ENCODE measurements at regions not wholly inside any gene's neighbourhood (a gene's known extent, or its start where the extent isn't known, plus 50 kb on each side); places are given as distances from the start of the nearest gene placed in this dataset.

DNA sequence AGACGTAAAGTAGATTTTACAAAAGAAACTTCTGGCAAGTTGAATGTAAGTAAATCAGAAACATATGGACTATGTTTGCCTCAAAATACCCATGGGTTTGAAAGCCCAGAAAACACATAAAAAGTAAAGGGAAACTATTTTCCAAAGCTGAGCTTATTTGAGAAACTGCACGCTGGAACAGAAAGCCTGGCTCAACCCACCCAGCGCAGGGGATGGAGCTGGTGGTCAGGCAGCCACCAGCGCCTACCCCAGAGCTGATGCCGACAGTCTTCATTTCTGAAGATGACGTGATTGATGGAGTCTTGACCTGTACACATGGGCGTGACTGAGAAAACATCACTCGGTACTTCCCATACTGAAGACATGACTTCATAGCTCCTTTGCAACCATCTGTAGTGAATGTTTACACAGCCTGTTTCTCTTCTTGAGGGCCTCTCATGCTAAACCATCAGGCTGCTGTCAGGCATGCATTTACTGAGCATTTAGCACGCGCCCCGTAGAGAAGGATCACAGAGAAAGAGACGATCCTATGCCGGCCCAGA lies 232.6 kb upstream of the AUTS2 start (continued):
- TF ChIP-seq ZXDB (tag by site-specific recombination; IDR thresholded peaks at IDR 0.05) = peak; percentile 45; the same call in 1 of the 2 replicates

DNA sequence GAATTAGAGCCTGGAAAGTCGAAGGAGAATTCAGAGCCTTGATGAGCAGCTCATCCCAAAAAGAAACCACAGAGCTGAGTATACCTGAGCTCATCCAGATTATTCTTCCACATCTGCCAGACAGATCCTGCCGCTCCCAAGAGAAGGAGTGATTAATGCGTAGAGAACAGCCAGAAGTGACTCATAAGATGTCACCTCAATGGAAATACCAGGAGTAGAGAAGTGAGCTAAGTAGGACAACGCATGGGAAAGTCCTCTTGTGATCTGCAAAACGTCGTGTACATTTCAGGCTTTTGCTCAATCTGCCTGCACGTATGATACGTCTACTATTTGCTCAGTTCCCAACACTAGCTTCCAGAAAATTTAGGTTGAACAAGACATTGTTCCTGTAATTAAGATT lies 230.5 kb upstream of the AUTS2 start:
- POLR2A ChIA-PET = no interaction called here

DNA sequence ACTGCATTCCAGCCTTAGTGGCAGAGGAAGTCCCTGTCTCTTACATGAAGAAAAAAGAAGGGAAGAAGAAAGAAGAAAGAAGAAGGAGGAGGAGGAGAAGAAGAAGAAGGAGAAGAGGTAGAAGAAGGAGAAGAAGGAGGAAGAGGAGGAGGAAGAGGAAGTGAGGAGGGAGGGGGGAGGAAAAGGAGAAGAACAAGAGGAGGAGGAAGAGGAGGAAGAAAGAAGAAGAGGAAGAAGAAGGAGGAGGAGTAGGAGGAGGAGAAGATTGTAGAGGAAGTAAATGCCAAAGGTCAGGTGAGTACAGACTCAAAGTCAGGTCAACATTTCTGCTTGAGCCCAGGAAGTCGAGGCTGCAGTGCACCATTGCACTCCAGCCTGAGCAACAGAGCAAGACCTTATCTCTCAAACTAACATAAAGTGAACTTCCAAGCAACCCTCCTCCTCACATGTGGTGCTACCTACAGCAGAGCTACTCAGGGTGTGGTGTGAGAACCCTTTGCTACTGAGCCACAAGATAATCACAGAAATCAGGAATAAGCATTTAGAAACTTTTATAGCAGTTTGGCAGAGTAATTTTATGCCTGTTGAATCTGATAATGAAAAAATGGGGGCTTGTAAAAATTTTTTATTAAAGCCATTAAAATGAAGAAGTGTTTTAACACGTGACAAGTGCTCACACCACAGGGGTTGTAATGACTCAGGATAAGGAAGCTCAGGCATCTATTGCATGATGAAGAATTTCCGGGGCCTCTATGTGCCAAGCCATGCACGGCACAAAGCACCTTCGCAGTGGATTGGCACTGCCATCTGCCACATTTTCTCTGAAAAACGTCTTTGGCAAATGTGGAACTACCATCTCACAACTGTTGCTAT lies 224.9 kb upstream of the AUTS2 start:
- H3K4me1 ChIP-seq (ENCODE audit: control insufficient read depth, insufficient read depth, low read length) = 0 out of 2 replicates have a peak, but pooled peaks cover 4% of the 10 kb centered on the region
- ChIA-PET POLR2A (no interaction called here), CTCF (interaction anchor here (0.6 to 0.7 kb wide), 2 partner anchors 111 to 175 kb away, joined by 3 read pairs; no protein-coding TSS in a partner anchor)
- no peaks in the 10 kb centered on the region for H3K9me3 ChIP-seq (ENCODE audit: control insufficient read depth, insufficient read depth, low read depth, low read length)
- H3K36me3 ChIP-seq (ENCODE audit: control insufficient read depth in 2 of 2, insufficient read depth in 1 of 2, low read length in 2 of 2) = no peaks in the 10 kb centered on the region
- H3K27ac ChIP-seq (ENCODE audit: extremely low read depth, low read depth, low read length) = peak overlapping the region; percentile 41
- H3K4me3 ChIP-seq (ENCODE audit: low read depth, low read length) = no peak overlapping the region
- TF ChIP-seq ZSCAN30 (tag by site-specific recombination; IDR thresholded peaks at IDR 0.05) = peak; percentile 53; the same call in 1 of the 2 replicates
- 0 out of 2 replicates have a peak, but pooled peaks have one; percentile 35 for TF ChIP-seq ZBTB20 (tag by site-specific recombination; IDR thresholded peaks at IDR 0.05)
- TF ChIP-seq, protein P1, sequence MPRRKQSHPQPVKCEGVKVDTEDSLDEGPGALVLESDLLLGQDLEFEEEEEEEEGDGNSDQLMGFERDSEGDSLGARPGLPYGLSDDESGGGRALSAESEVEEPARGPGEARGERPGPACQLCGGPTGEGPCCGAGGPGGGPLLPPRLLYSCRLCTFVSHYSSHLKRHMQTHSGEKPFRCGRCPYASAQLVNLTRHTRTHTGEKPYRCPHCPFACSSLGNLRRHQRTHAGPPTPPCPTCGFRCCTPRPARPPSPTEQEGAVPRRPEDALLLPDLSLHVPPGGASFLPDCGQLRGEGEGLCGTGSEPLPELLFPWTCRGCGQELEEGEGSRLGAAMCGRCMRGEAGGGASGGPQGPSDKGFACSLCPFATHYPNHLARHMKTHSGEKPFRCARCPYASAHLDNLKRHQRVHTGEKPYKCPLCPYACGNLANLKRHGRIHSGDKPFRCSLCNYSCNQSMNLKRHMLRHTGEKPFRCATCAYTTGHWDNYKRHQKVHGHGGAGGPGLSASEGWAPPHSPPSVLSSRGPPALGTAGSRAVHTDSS (tag by site-specific recombination; IDR thresholded peaks at IDR 0.05) = peak; percentile 91
- TF ChIP-seq, protein P2, sequence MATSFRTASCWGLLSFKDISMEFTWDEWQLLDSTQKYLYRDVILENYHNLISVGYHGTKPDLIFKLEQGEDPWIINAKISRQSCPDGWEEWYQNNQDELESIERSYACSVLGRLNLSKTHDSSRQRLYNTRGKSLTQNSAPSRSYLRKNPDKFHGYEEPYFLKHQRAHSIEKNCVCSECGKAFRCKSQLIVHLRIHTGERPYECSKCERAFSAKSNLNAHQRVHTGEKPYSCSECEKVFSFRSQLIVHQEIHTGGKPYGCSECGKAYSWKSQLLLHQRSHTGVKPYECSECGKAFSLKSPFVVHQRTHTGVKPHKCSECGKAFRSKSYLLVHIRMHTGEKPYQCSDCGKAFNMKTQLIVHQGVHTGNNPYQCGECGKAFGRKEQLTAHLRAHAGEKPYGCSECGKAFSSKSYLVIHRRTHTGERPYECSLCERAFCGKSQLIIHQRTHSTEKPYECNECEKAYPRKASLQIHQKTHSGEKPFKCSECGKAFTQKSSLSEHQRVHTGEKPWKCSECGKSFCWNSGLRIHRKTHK (tag by site-specific recombination; IDR thresholded peaks at IDR 0.05) = no peak
- peak; percentile 84 for TF ChIP-seq EGR2 (tag by site-specific recombination; IDR thresholded peaks at IDR 0.05; ENCODE audit: low read depth)
- no peak for TF ChIP-seq ZFP69B (tag by site-specific recombination; IDR thresholded peaks at IDR 0.05)
- TF ChIP-seq ZNF843 (tag by site-specific recombination; IDR thresholded peaks at IDR 0.05) = peak; percentile 39; the same call in 1 of the 2 replicates
- peak; percentile 65 for TF ChIP-seq ZFHX2 (tag by site-specific recombination; conservative IDR thresholded peaks at IDR 0.05)
- 0 out of 2 replicates have a peak, but pooled peaks have one; percentile 22 for TF ChIP-seq ZIC2 (tag by site-specific recombination; IDR thresholded peaks at IDR 0.05)
- TF ChIP-seq, protein P3, sequence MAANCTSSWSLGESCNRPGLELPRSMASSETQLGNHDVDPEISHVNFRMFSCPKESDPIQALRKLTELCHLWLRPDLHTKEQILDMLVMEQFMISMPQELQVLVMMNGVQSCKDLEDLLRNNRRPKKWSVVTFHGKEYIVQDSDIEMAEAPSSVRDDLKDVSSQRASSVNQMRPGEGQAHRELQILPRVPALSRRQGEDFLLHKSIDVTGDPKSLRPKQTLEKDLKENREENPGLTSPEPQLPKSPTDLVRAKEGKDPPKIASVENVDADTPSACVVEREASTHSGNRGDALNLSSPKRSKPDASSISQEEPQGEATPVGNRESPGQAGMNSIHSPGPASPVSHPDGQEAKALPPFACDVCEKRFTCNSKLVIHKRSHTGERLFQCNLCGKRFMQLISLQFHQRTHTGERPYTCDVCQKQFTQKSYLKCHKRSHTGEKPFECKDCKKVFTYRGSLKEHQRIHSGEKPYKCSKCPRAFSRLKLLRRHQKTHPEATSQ (tag by site-specific recombination; IDR thresholded peaks at IDR 0.05) = no peak
- TF ChIP-seq, protein P4, sequence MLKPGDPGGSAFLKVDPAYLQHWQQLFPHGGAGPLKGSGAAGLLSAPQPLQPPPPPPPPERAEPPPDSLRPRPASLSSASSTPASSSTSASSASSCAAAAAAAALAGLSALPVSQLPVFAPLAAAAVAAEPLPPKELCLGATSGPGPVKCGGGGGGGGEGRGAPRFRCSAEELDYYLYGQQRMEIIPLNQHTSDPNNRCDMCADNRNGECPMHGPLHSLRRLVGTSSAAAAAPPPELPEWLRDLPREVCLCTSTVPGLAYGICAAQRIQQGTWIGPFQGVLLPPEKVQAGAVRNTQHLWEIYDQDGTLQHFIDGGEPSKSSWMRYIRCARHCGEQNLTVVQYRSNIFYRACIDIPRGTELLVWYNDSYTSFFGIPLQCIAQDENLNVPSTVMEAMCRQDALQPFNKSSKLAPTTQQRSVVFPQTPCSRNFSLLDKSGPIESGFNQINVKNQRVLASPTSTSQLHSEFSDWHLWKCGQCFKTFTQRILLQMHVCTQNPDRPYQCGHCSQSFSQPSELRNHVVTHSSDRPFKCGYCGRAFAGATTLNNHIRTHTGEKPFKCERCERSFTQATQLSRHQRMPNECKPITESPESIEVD (tag by site-specific recombination; IDR thresholded peaks at IDR 0.05) = peak; percentile 73
- 0 out of 2 replicates have a peak, but pooled peaks have one; percentile 23 for TF ChIP-seq ZSCAN16 (tag by site-specific recombination; IDR thresholded peaks at IDR 0.05)

More for the DNA sequence above, 230.5 kb upstream of the AUTS2 start:
- no peak overlapping the region for H3K4me3 ChIP-seq (ENCODE audit: low read depth, low read length)
- no peaks in the 10 kb centered on the region for H3K36me3 ChIP-seq (ENCODE audit: control insufficient read depth in 2 of 2, insufficient read depth in 1 of 2, low read length in 2 of 2)
- TF ChIP-seq SP7 (tag by site-specific recombination; IDR thresholded peaks at IDR 0.05) = peak; percentile 37; the same call in 1 of the 2 replicates
- TF ChIP-seq ZNF24 (tag by site-specific recombination; IDR thresholded peaks at IDR 0.05) = no peak
- TF ChIP-seq ZNF335 (tag by site-specific recombination; conservative IDR thresholded peaks at IDR 0.05) = no peak
- TF ChIP-seq, protein P5, sequence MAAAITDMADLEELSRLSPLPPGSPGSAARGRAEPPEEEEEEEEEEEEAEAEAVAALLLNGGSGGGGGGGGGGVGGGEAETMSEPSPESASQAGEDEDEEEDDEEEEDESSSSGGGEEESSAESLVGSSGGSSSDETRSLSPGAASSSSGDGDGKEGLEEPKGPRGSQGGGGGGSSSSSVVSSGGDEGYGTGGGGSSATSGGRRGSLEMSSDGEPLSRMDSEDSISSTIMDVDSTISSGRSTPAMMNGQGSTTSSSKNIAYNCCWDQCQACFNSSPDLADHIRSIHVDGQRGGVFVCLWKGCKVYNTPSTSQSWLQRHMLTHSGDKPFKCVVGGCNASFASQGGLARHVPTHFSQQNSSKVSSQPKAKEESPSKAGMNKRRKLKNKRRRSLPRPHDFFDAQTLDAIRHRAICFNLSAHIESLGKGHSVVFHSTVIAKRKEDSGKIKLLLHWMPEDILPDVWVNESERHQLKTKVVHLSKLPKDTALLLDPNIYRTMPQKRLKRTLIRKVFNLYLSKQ (tag by site-specific recombination; IDR thresholded peaks at IDR 0.05; ENCODE audit: borderline replicate concordance) = no peak
- TF ChIP-seq MZF1 (tag by site-specific recombination; IDR thresholded peaks at IDR 0.05; ENCODE audit: borderline replicate concordance) = no peak
- TF ChIP-seq, protein P6, sequence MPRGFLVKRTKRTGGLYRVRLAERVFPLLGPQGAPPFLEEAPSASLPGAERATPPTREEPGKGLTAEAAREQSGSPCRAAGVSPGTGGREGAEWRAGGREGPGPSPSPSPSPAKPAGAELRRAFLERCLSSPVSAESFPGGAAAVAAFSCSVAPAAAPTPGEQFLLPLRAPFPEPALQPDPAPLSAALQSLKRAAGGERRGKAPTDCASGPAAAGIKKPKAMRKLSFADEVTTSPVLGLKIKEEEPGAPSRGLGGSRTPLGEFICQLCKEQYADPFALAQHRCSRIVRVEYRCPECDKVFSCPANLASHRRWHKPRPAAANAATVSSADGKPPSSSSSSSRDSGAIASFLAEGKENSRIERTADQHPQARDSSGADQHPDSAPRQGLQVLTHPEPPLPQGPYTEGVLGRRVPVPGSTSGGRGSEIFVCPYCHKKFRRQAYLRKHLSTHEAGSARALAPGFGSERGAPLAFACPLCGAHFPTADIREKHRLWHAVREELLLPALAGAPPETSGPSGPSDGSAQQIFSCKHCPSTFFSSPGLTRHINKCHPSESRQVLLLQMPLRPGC (tag by site-specific recombination; IDR thresholded peaks at IDR 0.05) = no peak
- no peak for TF ChIP-seq ZBTB7A (tag by site-specific recombination; IDR thresholded peaks at IDR 0.05; ENCODE audit: low read depth)
- TF ChIP-seq ZNF391 (tag by site-specific recombination; IDR thresholded peaks at IDR 0.05; ENCODE audit: borderline replicate concordance, low read depth) = no peak
- TF ChIP-seq ZNF23 (tag by site-specific recombination; IDR thresholded peaks at IDR 0.05; ENCODE audit: borderline replicate concordance) = no peak
- no peak for TF ChIP-seq ZBTB1 (tag by site-specific recombination; IDR thresholded peaks at IDR 0.05)
- 0 out of 2 replicates have a peak, but pooled peaks have one; percentile 32 for TF ChIP-seq MEIS1 (CRISPR knock-in tag; IDR thresholded peaks at IDR 0.05; ENCODE audit: borderline replicate concordance)
- CTCF ChIA-PET = interaction anchor here (0.6 kb wide), 1 partner anchor 234 kb away, joined by 3 read pairs; no protein-coding TSS in a partner anchor
- H3K27ac ChIP-seq (ENCODE audit: extremely low read depth, low read depth, low read length) = no peak overlapping the region
- H3K4me1 ChIP-seq (ENCODE audit: control insufficient read depth, insufficient read depth, low read length) = peaks cover 9% of the 10 kb centered on the region
- H3K9me3 ChIP-seq (ENCODE audit: control insufficient read depth, insufficient read depth, low read depth, low read length) = no peaks in the 10 kb centered on the region

All from HEK293 (cell line).